ENCODE measurements at regions not wholly inside any gene's neighbourhood (a gene's known extent, or its start where the extent isn't known, plus 50 kb on each side); places are given as distances from the start of the nearest gene placed in this dataset.

DNA sequence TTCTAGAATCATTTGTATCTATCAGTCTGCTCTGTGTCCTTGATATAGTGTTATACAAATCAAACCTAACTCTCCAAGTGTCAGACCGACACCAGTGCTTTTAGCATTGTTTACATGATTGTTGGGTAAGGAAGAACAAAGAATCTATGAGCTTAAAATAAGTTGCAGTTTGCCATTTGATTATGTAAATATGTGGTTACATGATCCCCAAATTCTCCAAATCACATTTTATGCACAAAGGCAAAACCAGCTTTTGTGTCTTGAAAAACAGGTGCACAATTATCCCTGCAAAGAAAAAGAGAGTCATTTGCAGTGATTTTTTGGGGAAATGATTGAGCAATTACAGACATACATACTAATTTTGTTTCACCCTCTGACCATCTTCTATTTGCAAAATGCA is 652.6 kb upstream of the CHAC2 start:
- TF ChIP-seq, protein P1, sequence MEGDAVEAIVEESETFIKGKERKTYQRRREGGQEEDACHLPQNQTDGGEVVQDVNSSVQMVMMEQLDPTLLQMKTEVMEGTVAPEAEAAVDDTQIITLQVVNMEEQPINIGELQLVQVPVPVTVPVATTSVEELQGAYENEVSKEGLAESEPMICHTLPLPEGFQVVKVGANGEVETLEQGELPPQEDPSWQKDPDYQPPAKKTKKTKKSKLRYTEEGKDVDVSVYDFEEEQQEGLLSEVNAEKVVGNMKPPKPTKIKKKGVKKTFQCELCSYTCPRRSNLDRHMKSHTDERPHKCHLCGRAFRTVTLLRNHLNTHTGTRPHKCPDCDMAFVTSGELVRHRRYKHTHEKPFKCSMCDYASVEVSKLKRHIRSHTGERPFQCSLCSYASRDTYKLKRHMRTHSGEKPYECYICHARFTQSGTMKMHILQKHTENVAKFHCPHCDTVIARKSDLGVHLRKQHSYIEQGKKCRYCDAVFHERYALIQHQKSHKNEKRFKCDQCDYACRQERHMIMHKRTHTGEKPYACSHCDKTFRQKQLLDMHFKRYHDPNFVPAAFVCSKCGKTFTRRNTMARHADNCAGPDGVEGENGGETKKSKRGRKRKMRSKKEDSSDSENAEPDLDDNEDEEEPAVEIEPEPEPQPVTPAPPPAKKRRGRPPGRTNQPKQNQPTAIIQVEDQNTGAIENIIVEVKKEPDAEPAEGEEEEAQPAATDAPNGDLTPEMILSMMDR (conservative IDR thresholded peaks at IDR 0.05; ENCODE audit: low read depth in 2 of 2): no peak
- TF ChIP-seq ZNF331 (CRISPR knock-in tag; IDR thresholded peaks at IDR 0.05; ENCODE audit: low read depth): no peak
- no peak for TF ChIP-seq EZH2 (IDR thresholded peaks at IDR 0.05; ENCODE audit: low read depth, unreplicated experiment)
- TF ChIP-seq, protein P2, sequence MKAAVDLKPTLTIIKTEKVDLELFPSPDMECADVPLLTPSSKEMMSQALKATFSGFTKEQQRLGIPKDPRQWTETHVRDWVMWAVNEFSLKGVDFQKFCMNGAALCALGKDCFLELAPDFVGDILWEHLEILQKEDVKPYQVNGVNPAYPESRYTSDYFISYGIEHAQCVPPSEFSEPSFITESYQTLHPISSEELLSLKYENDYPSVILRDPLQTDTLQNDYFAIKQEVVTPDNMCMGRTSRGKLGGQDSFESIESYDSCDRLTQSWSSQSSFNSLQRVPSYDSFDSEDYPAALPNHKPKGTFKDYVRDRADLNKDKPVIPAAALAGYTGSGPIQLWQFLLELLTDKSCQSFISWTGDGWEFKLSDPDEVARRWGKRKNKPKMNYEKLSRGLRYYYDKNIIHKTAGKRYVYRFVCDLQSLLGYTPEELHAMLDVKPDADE (IDR thresholded peaks at IDR 0.05): no peak
- TF ChIP-seq, protein P3, sequence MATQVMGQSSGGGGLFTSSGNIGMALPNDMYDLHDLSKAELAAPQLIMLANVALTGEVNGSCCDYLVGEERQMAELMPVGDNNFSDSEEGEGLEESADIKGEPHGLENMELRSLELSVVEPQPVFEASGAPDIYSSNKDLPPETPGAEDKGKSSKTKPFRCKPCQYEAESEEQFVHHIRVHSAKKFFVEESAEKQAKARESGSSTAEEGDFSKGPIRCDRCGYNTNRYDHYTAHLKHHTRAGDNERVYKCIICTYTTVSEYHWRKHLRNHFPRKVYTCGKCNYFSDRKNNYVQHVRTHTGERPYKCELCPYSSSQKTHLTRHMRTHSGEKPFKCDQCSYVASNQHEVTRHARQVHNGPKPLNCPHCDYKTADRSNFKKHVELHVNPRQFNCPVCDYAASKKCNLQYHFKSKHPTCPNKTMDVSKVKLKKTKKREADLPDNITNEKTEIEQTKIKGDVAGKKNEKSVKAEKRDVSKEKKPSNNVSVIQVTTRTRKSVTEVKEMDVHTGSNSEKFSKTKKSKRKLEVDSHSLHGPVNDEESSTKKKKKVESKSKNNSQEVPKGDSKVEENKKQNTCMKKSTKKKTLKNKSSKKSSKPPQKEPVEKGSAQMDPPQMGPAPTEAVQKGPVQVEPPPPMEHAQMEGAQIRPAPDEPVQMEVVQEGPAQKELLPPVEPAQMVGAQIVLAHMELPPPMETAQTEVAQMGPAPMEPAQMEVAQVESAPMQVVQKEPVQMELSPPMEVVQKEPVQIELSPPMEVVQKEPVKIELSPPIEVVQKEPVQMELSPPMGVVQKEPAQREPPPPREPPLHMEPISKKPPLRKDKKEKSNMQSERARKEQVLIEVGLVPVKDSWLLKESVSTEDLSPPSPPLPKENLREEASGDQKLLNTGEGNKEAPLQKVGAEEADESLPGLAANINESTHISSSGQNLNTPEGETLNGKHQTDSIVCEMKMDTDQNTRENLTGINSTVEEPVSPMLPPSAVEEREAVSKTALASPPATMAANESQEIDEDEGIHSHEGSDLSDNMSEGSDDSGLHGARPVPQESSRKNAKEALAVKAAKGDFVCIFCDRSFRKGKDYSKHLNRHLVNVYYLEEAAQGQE (IDR thresholded peaks at IDR 0.05; ENCODE audit: unreplicated experiment): no peak
- TF ChIP-seq POLR2AphosphoS5 (IDR thresholded peaks at IDR 0.05; ENCODE audit: low read depth): no peak
- no peak for TF ChIP-seq JUNB (IDR thresholded peaks at IDR 0.05; ENCODE audit: unreplicated experiment)
- no peak for TF ChIP-seq CREB1 (CRISPR knock-in tag; IDR thresholded peaks at IDR 0.05; ENCODE audit: low read depth)
- TF ChIP-seq EZH2phosphoT487 (IDR thresholded peaks at IDR 0.05; ENCODE audit: unreplicated experiment): no peak
- TF ChIP-seq ZNF114 (CRISPR knock-in tag; IDR thresholded peaks at IDR 0.05): no peak
- no peak for TF ChIP-seq STAT1 (IDR thresholded peaks at IDR 0.05; ENCODE audit: unreplicated experiment)

Measured in GM23338 (cell line).